Thyroid gland (tissue), 4 donors: ENCODE measurements at regions not wholly inside any gene's neighbourhood (a gene's known extent, or its start where the extent isn't known, plus 50 kb on each side); places are given as distances from the start of the nearest gene placed in this dataset.

Experiments used
- POLR2A ChIP-seq, 2 donors: fragments of 450-650 bp; IDR thresholded peaks; one replicate each; pipeline ENCODE4 v1.6.1; 2017; ENCODE audit warnings: antibody characterized with exemption in 2 of 2, mild to moderate bottlenecking in 2 of 2, moderate library complexity in 1 of 2
- TF ChIP-seq, protein P1 (sequence below), 6 experiments: fragments of 200-600 bp in 3 of 6; fragments of 450-650 bp in 3 of 6; sonication (generic) in 3 of 6; IDR thresholded peaks; one replicate each; pipeline ENCODE4 v1.5.1; 2016 to 2019; ENCODE audit warnings: antibody characterized with exemption in 6 of 6, mild to moderate bottlenecking in 2 of 6, inconsistent platforms in 1 of 6, moderate library complexity in 1 of 6

DNA sequence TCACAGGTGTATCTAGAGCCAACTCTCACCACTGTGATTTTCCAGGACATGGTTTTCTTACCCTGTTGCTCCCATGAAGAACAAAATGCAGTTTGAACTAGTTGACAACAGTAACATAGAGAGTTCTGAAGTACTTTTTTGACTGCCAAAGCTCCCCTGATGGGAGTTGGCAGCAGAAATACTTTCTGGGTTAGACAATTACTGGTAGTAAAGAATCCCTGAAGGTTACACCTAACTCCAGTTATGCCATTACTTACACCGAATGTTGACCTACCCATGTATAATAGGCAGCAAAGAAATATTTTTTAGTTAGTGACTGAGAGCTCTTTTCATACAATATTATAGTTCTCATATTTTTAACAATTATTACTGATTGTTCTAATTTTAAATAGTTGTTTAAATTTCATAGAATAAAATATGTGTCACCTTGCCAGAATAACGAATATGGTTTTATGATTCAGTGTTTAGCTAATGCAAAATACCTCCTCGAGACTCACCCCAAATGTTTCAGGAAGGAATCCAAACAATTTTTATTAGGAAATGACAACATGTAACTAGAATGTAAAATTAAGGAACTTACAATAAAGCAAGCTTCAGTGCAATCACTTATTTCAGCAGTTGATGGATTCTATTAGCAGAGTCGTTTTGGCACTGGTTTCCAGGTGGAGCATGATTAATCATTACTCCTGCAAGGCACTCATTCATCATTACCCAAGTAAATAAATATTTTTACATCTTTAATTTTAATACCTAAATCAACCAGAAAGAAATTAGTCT, 237.6 kb downstream of the MRPL39 start:
- no peak for TF ChIP-seq POLR2A (IDR thresholded peaks at IDR 0.05)
- TF ChIP-seq, protein P1, sequence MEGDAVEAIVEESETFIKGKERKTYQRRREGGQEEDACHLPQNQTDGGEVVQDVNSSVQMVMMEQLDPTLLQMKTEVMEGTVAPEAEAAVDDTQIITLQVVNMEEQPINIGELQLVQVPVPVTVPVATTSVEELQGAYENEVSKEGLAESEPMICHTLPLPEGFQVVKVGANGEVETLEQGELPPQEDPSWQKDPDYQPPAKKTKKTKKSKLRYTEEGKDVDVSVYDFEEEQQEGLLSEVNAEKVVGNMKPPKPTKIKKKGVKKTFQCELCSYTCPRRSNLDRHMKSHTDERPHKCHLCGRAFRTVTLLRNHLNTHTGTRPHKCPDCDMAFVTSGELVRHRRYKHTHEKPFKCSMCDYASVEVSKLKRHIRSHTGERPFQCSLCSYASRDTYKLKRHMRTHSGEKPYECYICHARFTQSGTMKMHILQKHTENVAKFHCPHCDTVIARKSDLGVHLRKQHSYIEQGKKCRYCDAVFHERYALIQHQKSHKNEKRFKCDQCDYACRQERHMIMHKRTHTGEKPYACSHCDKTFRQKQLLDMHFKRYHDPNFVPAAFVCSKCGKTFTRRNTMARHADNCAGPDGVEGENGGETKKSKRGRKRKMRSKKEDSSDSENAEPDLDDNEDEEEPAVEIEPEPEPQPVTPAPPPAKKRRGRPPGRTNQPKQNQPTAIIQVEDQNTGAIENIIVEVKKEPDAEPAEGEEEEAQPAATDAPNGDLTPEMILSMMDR (IDR thresholded peaks at IDR 0.05): no peak
